ENCODE measurements at regions not wholly inside any gene's neighbourhood (a gene's known extent, or its start where the extent isn't known, plus 50 kb on each side); places are given as distances from the start of the nearest gene placed in this dataset.

GRCh38 chrX:5194806-5195205 is 1033.9 kb downstream of the NLGN4X start:
- Histone ChIP-seq H2AFZ (ENCODE audit: control insufficient read depth, low read depth, low read length) (no peak overlapping the region), H3K36me3 (ENCODE audit: control insufficient read depth in 2 of 2, insufficient read depth in 2 of 2, low read length in 1 of 2) (no peaks in the 10 kb centered on the region), H3K27ac (ENCODE audit: control insufficient read depth, insufficient read depth) (no peak overlapping the region), H3K4me3 (no peak overlapping the region), H3K79me2 (ENCODE audit: control insufficient read depth, insufficient read depth, low read length) (no peaks in the 10 kb centered on the region), H3K9me3 (replicated peaks; ENCODE audit: control insufficient read depth, insufficient read depth, low read length) (no peaks in the 10 kb centered on the region), H3K27me3 (replicated peaks in 1 of 2; ENCODE audit: control insufficient read depth in 2 of 2, insufficient read depth in 2 of 2, low read length in 1 of 2) (no peaks in the 10 kb centered on the region), H4K20me1 (ENCODE audit: control insufficient read depth, insufficient read depth) (no peaks in the 10 kb centered on the region), H3K9ac (ENCODE audit: control insufficient read depth, insufficient read depth, low read length) (no peak overlapping the region), H3K4me1 (ENCODE audit: control insufficient read depth, insufficient read depth, low read length) (no peaks in the 10 kb centered on the region), H3K4me2 (ENCODE audit: control insufficient read depth, insufficient read depth) (no peak overlapping the region)
- in situ Hi-C loops (cut with MboI) (no loop called here), intact Hi-C loops (cut with micrococcal nuclease; ENCODE audit: unreplicated experiment) (no loop called here)
- ChIA-PET CTCF (no interaction called here), POLR2A (no interaction called here), RAD21 (ENCODE audit: unreplicated experiment) (no interaction called here), SMC1A (ENCODE audit: uncharacterized antibody, unreplicated experiment) (no interaction called here)
- no TSS peak for BruUV-seq (replicated peaks)
- TF ChIP-seq NFIC (IDR thresholded peaks at IDR 0.05; ENCODE audit: low read depth, low read length) (no peak), ZNF217 (IDR thresholded peaks at IDR 0.05) (no peak), SIX5 (IDR thresholded peaks at IDR 0.05; ENCODE audit: low read depth, low read length, severe bottlenecking) (no peak), ZNF622 (IDR thresholded peaks at IDR 0.05) (no peak)
- DNase-seq (ENCODE audit: low read depth, low spot score) (no peak), ATAC-seq (no peak), FAIRE-seq (no peak)
- WGBS (ENCODE audit: insufficient coverage, insufficient replicate concordance, low lambda C conversion rate, missing lambda C conversion rate) = 1% methylated on average over 4 of the region's 4 CpGs

DNA sequence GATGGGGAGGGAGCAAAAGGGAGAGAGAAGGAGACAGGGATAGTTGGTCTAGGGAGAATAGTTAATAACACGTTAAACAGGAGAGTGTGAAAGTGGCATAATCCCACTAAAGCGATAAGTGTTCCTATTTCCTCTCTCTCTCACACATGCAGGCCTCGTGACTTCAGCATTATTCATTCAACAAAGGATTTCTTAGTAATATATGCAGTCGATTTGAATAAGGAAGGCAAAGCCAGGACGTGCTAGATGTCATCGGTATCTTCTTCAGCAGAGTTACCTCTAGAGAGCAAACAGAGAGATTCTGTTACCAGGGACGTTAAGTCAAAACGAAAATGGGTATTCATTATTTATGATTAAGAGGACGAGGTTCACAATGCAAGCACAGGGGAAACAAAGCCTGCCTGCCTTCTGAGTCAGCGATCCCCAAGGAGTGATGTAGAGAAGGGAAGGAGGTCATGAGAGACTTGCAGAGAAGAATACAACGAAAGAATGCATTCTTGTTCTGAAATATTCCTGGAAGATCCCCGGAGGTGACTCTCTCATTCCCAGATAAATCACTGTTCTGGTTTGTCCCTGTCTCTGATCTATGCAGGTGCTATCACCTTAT is 1048.4 kb downstream of the NLGN4X start:
- H3K9ac ChIP-seq (ENCODE audit: control insufficient read depth, insufficient read depth, low read length) = no peak overlapping the region
- H3K27me3 ChIP-seq (replicated peaks in 1 of 2; ENCODE audit: control insufficient read depth in 2 of 2, insufficient read depth in 2 of 2, low read length in 1 of 2) = no peaks in the 10 kb centered on the region
- H3K27ac ChIP-seq (ENCODE audit: control insufficient read depth, insufficient read depth) = no peak overlapping the region
- H2AFZ ChIP-seq (ENCODE audit: control insufficient read depth, low read depth, low read length) = no peak overlapping the region
- H3K79me2 ChIP-seq (ENCODE audit: control insufficient read depth, insufficient read depth, low read length) = no peaks in the 10 kb centered on the region
- ChIA-PET SMC1A (ENCODE audit: uncharacterized antibody, unreplicated experiment) (no interaction called here), POLR2A (no interaction called here), CTCF (interaction anchor here (1.2 kb wide), 1 partner anchor 10 kb away, joined by 3 read pairs; no protein-coding TSS in a partner anchor), RAD21 (ENCODE audit: unreplicated experiment) (no interaction called here)
- H3K4me3 ChIP-seq = no peak overlapping the region
- intact Hi-C loops (cut with micrococcal nuclease; ENCODE audit: unreplicated experiment) = no loop called here
- ATAC-seq (no peak), FAIRE-seq (no peak), DNase-seq (ENCODE audit: low read depth, low spot score) (no peak)
- in situ Hi-C loops (cut with MboI) = no loop called here
- WGBS (ENCODE audit: insufficient coverage, insufficient replicate concordance, low lambda C conversion rate, missing lambda C conversion rate) = 24% methylated on average over 12 of the region's 12 CpGs
- no peaks in the 10 kb centered on the region for H3K4me1 ChIP-seq (ENCODE audit: control insufficient read depth, insufficient read depth, low read length)
- H3K36me3 ChIP-seq (ENCODE audit: control insufficient read depth in 2 of 2, insufficient read depth in 2 of 2, low read length in 1 of 2) = no peaks in the 10 kb centered on the region
- BruUV-seq (replicated peaks) = no TSS peak
- H3K4me2 ChIP-seq (ENCODE audit: control insufficient read depth, insufficient read depth) = no peak overlapping the region
- H3K9me3 ChIP-seq (replicated peaks; ENCODE audit: control insufficient read depth, insufficient read depth, low read length) = no peaks in the 10 kb centered on the region; the same call in 2 of the 3 replicates
- H4K20me1 ChIP-seq (ENCODE audit: control insufficient read depth, insufficient read depth) = no peaks in the 10 kb centered on the region
- TF ChIP-seq ZBED1 (IDR thresholded peaks at IDR 0.05; ENCODE audit: borderline replicate concordance) (no peak), ZBTB40 (IDR thresholded peaks at IDR 0.05; ENCODE audit: borderline replicate concordance) (no peak), CREB1 (IDR thresholded peaks at IDR 0.05; ENCODE audit: low read depth) (no peak), IRF3 (IDR thresholded peaks at IDR 0.05) (no peak), EP300 (IDR thresholded peaks at IDR 0.05; ENCODE audit: borderline replicate concordance in 1 of 2, control insufficient read depth in 1 of 2, low read depth in 2 of 2, low read length in 2 of 2) (no peak), SIN3A (IDR thresholded peaks at IDR 0.05; ENCODE audit: low read depth, low read length) (no peak), HSF1 (IDR thresholded peaks at IDR 0.05; ENCODE audit: low read depth, low read length) (no peak), ATF7 (IDR thresholded peaks at IDR 0.05; ENCODE audit: low read depth) (no peak)

Measured in GM12878 (cell line).